CD4-positive, alpha-beta T cell (primary cell): ENCODE measurements at regions not wholly inside any gene's neighbourhood (a gene's known extent, or its start where the extent isn't known, plus 50 kb on each side); places are given as distances from the start of the nearest gene placed in this dataset.

Source experiments
- ATAC-seq: fragments of 200-7000 bp; cut with Tn5 transposase; one replicate; pipeline ENCODE4 v1.10.0; 2022; ENCODE audit warnings: mild to moderate bottlenecking; ENCODE audit not compliant: poor library complexity
- CTCF ChIA-PET: fragments of 350-600 bp; sonication (Branson Sonifier 250); formaldehyde crosslinking; loops from one replicate; lab custom pipeline; 2021; ENCODE audit warnings: antibody characterized with exemption, inconsistent platforms; lab: Charles Lee
- POLR2A ChIA-PET: fragments of 350-600 bp; sonication (Branson Sonifier 250); formaldehyde crosslinking; loops from one replicate; lab custom pipeline; 2021; ENCODE audit warnings: antibody characterized with exemption, inconsistent platforms; lab: Charles Lee
- DNase-seq, 14 experiments: peaks; one replicate each; pipeline ENCODE4 v3.0.0-alpha.2; 2013 to 2020; ENCODE audit warnings: mixed read lengths in 2 of 14
- H3K27ac ChIP-seq, 2 donors: one replicate each; pipeline versions ENCODE4 v1.5.1 to v1.7.0; 2013; ENCODE audit warnings: low read length in 2 of 2, low read depth in 1 of 2, mild to moderate bottlenecking in 1 of 2
- H3K27me3 ChIP-seq, 2 experiments: 1 replicate in 1 of 2; 2 replicates in 1 of 2; pipeline versions ENCODE4 v1.6.1 to v1.7.0; 2013; ENCODE audit warnings: low read length in 2 of 2, control low read depth in 1 of 2, mild to moderate bottlenecking in 1 of 2, moderate library complexity in 1 of 2; ENCODE audit not compliant: insufficient read depth in 2 of 2, control insufficient read depth in 1 of 2
- H3K36me3 ChIP-seq: one replicate; pipeline ENCODE4 v1.6.1; 2013; ENCODE audit warnings: low read length, control low read depth; ENCODE audit not compliant: insufficient read depth
- H3K4me1 ChIP-seq: one replicate; pipeline ENCODE4 v1.6.1; 2013; ENCODE audit warnings: low read length, control low read depth; ENCODE audit not compliant: insufficient read depth
- H3K4me3 ChIP-seq: one replicate; pipeline ENCODE4 v1.5.1; 2013; ENCODE audit warnings: mild to moderate bottlenecking, low read length, moderate library complexity
- H3K9me3 ChIP-seq, 2 experiments: 1 replicate in 1 of 2; 2 replicates in 1 of 2; pipeline versions ENCODE4 v1.6.1 to v1.7.0; 2013; ENCODE audit warnings: low read length in 2 of 2, mild to moderate bottlenecking in 2 of 2, control low read depth in 1 of 2, moderate library complexity in 1 of 2; ENCODE audit not compliant: control insufficient read depth in 1 of 2, insufficient read depth in 1 of 2
- H3K27ac Mint-ChIP-seq: one replicate; pipeline ENCODE4 v1.8.0; 2020; ENCODE audit warnings: mixed read lengths
- H3K27me3 Mint-ChIP-seq: one replicate; pipeline ENCODE4 v1.8.0; 2021; ENCODE audit warnings: mixed read lengths
- H3K36me3 Mint-ChIP-seq: one replicate; pipeline ENCODE4 v1.8.0; 2021; ENCODE audit warnings: low read depth, mixed read lengths
- H3K4me1 Mint-ChIP-seq: one replicate; pipeline ENCODE4 v1.8.0; 2021; ENCODE audit warnings: low read depth, mixed read lengths
- H3K4me3 Mint-ChIP-seq: one replicate; pipeline ENCODE4 v1.8.0; 2020; ENCODE audit warnings: mild to moderate bottlenecking, mixed read lengths
- H3K9me3 Mint-ChIP-seq: one replicate; pipeline ENCODE4 v1.8.0; 2020; ENCODE audit warnings: mixed read lengths
- intact Hi-C, 2 experiments: fragments of 100-400 bp; cut with DNase I in 1 of 2; cut with micrococcal nuclease in 1 of 2; formaldehyde crosslinking; loops; one replicate each; pipeline versions ENCODE4 v1.15.1 to v1.9.0; 2023 to 2025; cut with DNase I, micrococcal nuclease
- TF ChIP-seq, protein P1 (sequence below): fragments of 200-600 bp; IDR thresholded peaks from one replicate; pipeline ENCODE4 v1.8.0; 2022; ENCODE audit warnings: antibody characterized with exemption, mild to moderate bottlenecking

DNA sequence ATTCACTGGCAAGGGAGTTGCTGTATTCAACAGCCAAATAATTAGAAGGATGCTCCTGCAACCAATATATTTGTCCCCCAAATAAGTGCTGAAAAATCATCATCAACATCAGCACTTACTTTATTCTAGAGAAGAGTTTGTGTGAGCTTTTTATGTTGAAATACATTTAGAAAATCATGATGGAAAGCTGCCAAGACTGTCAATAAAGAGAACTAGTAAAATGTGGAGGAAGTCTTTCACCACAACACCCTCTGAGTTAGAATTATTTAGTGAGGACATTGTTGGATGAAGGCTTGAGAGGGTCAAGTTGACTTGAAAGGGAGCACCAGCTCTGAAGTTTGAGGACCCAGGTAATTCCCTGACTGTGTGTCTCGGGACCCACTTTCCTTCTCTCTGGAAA is 100.2 kb upstream of the TBCA start:
- Histone ChIP-seq H3K36me3 (no peaks in the 10 kb centered on the region), H3K9me3 (no peaks in the 10 kb centered on the region), H3K4me1 (peaks cover 4% of the 10 kb centered on the region), H3K4me3 (no peak overlapping the region), H3K27ac (no peak overlapping the region), H3K27me3 (no peaks in the 10 kb centered on the region)
- ChIA-PET POLR2A (no interaction called here), CTCF (interaction anchor here (1.5 kb wide), 1 partner anchor 149 kb away, joined by 5 read pairs; no protein-coding TSS in a partner anchor)
- DNase-seq (no peak), ATAC-seq (no peak)
- no peaks in the 10 kb centered on the region for H3K27me3 Mint-ChIP-seq
- intact Hi-C loops, result no loop called here
- no peaks in the 10 kb centered on the region for H3K9me3 Mint-ChIP-seq
- no peaks in the 10 kb centered on the region for H3K36me3 Mint-ChIP-seq
- no peak overlapping the region for H3K27ac Mint-ChIP-seq
- TF ChIP-seq, protein P1, sequence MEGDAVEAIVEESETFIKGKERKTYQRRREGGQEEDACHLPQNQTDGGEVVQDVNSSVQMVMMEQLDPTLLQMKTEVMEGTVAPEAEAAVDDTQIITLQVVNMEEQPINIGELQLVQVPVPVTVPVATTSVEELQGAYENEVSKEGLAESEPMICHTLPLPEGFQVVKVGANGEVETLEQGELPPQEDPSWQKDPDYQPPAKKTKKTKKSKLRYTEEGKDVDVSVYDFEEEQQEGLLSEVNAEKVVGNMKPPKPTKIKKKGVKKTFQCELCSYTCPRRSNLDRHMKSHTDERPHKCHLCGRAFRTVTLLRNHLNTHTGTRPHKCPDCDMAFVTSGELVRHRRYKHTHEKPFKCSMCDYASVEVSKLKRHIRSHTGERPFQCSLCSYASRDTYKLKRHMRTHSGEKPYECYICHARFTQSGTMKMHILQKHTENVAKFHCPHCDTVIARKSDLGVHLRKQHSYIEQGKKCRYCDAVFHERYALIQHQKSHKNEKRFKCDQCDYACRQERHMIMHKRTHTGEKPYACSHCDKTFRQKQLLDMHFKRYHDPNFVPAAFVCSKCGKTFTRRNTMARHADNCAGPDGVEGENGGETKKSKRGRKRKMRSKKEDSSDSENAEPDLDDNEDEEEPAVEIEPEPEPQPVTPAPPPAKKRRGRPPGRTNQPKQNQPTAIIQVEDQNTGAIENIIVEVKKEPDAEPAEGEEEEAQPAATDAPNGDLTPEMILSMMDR, result no peak
- no peak overlapping the region for H3K4me3 Mint-ChIP-seq
- H3K4me1 Mint-ChIP-seq, result no peaks in the 10 kb centered on the region

DNA sequence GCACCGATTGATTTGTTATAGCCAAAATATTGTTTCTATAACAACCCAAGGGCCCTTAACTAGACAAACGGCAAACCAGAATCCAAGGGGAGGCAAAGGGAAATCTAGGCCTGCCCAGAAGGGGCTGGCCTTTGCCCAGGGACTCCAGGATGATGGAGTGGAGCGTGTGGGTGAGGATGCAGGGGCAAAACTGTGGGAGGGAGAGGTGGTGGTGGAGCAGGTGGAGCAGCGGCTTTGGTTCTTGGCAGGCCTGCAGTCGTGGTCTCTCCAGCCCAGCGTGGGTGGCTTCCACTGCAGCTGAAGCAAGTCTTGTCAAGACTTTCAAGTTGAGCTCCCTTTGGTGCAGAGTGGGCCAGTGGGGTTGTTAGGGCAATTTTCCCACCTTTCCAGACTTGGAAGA is 98.6 kb upstream of the TBCA start:
- H3K4me1 Mint-ChIP-seq, result no peaks in the 10 kb centered on the region
- no peak overlapping the region for H3K4me3 ChIP-seq
- no peaks in the 10 kb centered on the region for H3K27me3 ChIP-seq
- TF ChIP-seq, protein P1, result no peak
- intact Hi-C loops, result no loop called here
- DNase-seq, result no peak
- H3K27ac ChIP-seq, result no peak overlapping the region
- peaks cover 4% of the 10 kb centered on the region for H3K4me1 ChIP-seq
- no peaks in the 10 kb centered on the region for H3K9me3 Mint-ChIP-seq
- H3K9me3 ChIP-seq, result no peaks in the 10 kb centered on the region
- H3K27me3 Mint-ChIP-seq, result no peaks in the 10 kb centered on the region
- CTCF ChIA-PET, result no interaction called here
- H3K36me3 Mint-ChIP-seq, result no peaks in the 10 kb centered on the region
- no peak overlapping the region for H3K4me3 Mint-ChIP-seq
- no peaks in the 10 kb centered on the region for H3K36me3 ChIP-seq
- ATAC-seq, result no peak
- POLR2A ChIA-PET, result no interaction called here
- no peak overlapping the region for H3K27ac Mint-ChIP-seq

GRCh38 chr5:77873239-77873638 is 97.1 kb upstream of the TBCA start:
- no peaks in the 10 kb centered on the region for H3K36me3 Mint-ChIP-seq
- CTCF ChIA-PET, result no interaction called here
- no peak overlapping the region for H3K4me3 Mint-ChIP-seq
- no peak for DNase-seq
- no peak overlapping the region for H3K4me3 ChIP-seq
- H3K9me3 Mint-ChIP-seq, result no peaks in the 10 kb centered on the region
- no peak overlapping the region for H3K27ac ChIP-seq
- intact Hi-C loops, result no loop called here
- H3K4me1 Mint-ChIP-seq, result no peaks in the 10 kb centered on the region
- POLR2A ChIA-PET, result no interaction called here
- no peaks in the 10 kb centered on the region for H3K36me3 ChIP-seq
- no peaks in the 10 kb centered on the region for H3K9me3 ChIP-seq
- TF ChIP-seq, protein P1, result no peak
- H3K27ac Mint-ChIP-seq, result no peak overlapping the region
- H3K27me3 Mint-ChIP-seq, result no peaks in the 10 kb centered on the region
- H3K27me3 ChIP-seq, result no peaks in the 10 kb centered on the region
- peaks cover 4% of the 10 kb centered on the region for H3K4me1 ChIP-seq
- no peak for ATAC-seq
